Activated CD8-positive, alpha-beta T cell treated with anti-CD3 and anti-CD28 coated beads for 36 hours (primary cell): ENCODE measurements at regions not wholly inside any gene's neighbourhood (a gene's known extent, or its start where the extent isn't known, plus 50 kb on each side); places are given as distances from the start of the nearest gene placed in this dataset.

Experiments
- ATAC-seq: fragments of 200-7000 bp; cut with Tn5 transposase; one replicate; pipeline ENCODE4 v1.10.0; 2021; ENCODE audit warnings: mild to moderate bottlenecking, moderate library complexity
- CTCF ChIA-PET: fragments of 350-600 bp; sonication (Branson Sonifier 250); formaldehyde crosslinking; loops from one replicate; lab custom pipeline; 2021; ENCODE audit warnings: antibody characterized with exemption; lab: Charles Lee
- POLR2A ChIA-PET: fragments of 350-600 bp; sonication (Branson Sonifier 250); formaldehyde crosslinking; loops from one replicate; lab custom pipeline; 2021; ENCODE audit warnings: antibody characterized with exemption; lab: Charles Lee
- DNase-seq: peaks from one replicate; pipeline ENCODE4 v3.0.0-alpha.2; 2020
- H3K27ac Mint-ChIP-seq: one replicate; pipeline ENCODE4 v1.8.0; 2021; ENCODE audit warnings: mild to moderate bottlenecking, mixed read lengths
- H3K27me3 Mint-ChIP-seq: one replicate; pipeline ENCODE4 v1.8.0; 2021; ENCODE audit warnings: mixed read lengths
- H3K36me3 Mint-ChIP-seq: one replicate; pipeline ENCODE4 v1.8.0; 2021; ENCODE audit warnings: low read depth, mixed read lengths
- H3K4me1 Mint-ChIP-seq: one replicate; pipeline ENCODE4 v1.8.0; 2021; ENCODE audit warnings: low read depth, mixed read lengths
- H3K4me3 Mint-ChIP-seq: one replicate; pipeline ENCODE4 v1.8.0; 2021; ENCODE audit warnings: mild to moderate bottlenecking, moderate library complexity, mixed read lengths
- H3K9me3 Mint-ChIP-seq: one replicate; pipeline ENCODE4 v1.8.0; 2021; ENCODE audit warnings: mixed read lengths
- CTCF ChIP-seq: fragments of 200-600 bp; IDR thresholded peaks from one replicate; pipeline ENCODE4 v1.8.0; 2022; ENCODE audit warnings: antibody characterized with exemption, mild to moderate bottlenecking
- intact Hi-C: fragments of 100-400 bp; cut with micrococcal nuclease; formaldehyde crosslinking; loops from one replicate; pipeline ENCODE4 v1.10.0; 2022

DNA sequence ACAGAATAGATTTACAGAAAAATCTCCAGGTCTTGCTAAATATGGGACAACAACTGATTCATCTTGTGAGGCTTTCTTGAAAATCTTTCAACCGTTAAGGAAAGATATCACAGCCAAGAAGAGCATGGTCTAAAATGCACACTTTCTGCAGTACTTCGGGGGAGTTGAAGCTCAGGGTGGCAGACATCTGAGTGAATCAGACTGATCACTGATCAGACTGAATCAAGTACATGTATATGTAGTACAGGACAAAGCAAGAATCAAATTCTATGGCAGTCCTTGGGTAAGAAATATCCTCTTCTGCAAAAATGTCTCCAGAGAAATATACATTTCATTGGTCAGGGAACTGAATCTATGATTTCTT lies 212.4 kb upstream of the SPAG17 start:
- intact Hi-C loops: no loop called here
- Mint-ChIP-seq H3K36me3 (no peaks in the 10 kb centered on the region), H3K4me3 (no peak overlapping the region), H3K9me3 (no peaks in the 10 kb centered on the region), H3K27me3 (no peaks in the 10 kb centered on the region), H3K27ac (no peak overlapping the region), H3K4me1 (no peaks in the 10 kb centered on the region)
- ChIA-PET POLR2A (no interaction called here), CTCF (no interaction called here)
- TF ChIP-seq CTCF: no peak
- DNase-seq (no peak), ATAC-seq (no peak)

DNA sequence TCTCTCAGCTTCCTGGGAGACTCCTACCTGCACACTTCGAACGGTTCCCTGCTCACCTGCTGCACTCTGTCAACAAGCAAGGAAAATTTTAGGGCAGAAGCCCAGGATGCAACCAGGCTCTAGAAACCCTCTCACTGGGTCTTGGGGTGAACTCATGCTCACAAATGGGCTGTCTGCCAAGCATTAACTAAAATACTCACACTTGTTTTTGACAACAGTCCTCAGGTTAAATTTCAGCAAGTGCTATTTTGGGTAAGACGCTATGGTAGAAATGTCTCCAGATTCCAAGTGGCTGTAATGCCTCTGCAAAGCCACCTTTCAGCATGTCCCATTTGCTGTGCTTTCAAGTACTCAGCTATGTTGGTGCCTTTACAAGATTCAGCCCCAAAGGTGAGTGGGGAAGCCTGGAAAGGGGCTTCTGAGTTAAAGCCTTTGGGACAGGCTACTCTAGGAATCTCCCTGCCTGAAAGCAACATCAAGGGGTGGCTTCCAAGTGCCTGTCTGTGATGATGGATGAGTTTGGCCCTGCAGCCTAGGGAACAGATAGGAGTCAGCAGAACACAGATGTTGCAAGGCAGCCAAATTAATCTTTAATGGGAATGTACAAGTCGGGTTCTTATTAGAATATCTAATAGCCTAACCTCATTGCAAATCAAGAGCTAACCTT lies 211.9 kb upstream of the SPAG17 start:
- H3K27me3 Mint-ChIP-seq: no peaks in the 10 kb centered on the region
- H3K4me1 Mint-ChIP-seq: no peaks in the 10 kb centered on the region
- H3K27ac Mint-ChIP-seq: no peak overlapping the region
- no peak for TF ChIP-seq CTCF
- no peaks in the 10 kb centered on the region for H3K9me3 Mint-ChIP-seq
- DNase-seq: no peak
- POLR2A ChIA-PET: no interaction called here
- no peak for ATAC-seq
- CTCF ChIA-PET: no interaction called here
- intact Hi-C loops: no loop called here
- H3K36me3 Mint-ChIP-seq: no peaks in the 10 kb centered on the region
- no peak overlapping the region for H3K4me3 Mint-ChIP-seq

DNA sequence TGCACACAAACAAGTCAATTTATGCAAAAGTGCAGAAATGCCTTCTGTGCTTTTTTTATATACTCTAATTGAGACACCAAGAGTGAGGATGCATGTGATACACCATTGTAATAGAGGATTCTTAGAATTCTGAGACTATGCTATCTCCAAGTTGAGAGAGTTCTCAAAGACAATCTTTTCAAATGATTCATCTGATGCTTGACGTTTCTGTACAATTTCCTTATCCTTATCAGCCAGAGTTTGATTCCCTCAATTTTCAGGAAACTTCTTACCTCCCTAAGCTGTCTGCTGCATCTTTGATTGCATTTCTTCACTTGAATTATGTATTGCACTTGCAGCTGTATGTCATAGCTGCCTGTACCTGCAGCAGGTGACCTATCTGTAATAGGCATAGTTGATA lies 211.3 kb upstream of the SPAG17 start:
- no peak for TF ChIP-seq CTCF
- Mint-ChIP-seq H3K36me3 (no peaks in the 10 kb centered on the region), H3K4me3 (no peak overlapping the region), H3K4me1 (no peaks in the 10 kb centered on the region), H3K27ac (no peak overlapping the region), H3K27me3 (no peaks in the 10 kb centered on the region), H3K9me3 (no peaks in the 10 kb centered on the region)
- POLR2A ChIA-PET: no interaction called here
- DNase-seq: no peak
- CTCF ChIA-PET: no interaction called here
- ATAC-seq: no peak
- intact Hi-C loops: no loop called here

GRCh38 chr1:118395430-118395991 lies 210.5 kb upstream of the SPAG17 start:
- CTCF ChIA-PET: no interaction called here
- intact Hi-C loops: no loop called here
- Mint-ChIP-seq H3K27ac (no peak overlapping the region), H3K9me3 (no peaks in the 10 kb centered on the region), H3K4me3 (no peak overlapping the region), H3K4me1 (no peaks in the 10 kb centered on the region), H3K36me3 (no peaks in the 10 kb centered on the region), H3K27me3 (no peaks in the 10 kb centered on the region)
- ATAC-seq (no peak), DNase-seq (no peak)
- POLR2A ChIA-PET: no interaction called here
- TF ChIP-seq CTCF: no peak

DNA sequence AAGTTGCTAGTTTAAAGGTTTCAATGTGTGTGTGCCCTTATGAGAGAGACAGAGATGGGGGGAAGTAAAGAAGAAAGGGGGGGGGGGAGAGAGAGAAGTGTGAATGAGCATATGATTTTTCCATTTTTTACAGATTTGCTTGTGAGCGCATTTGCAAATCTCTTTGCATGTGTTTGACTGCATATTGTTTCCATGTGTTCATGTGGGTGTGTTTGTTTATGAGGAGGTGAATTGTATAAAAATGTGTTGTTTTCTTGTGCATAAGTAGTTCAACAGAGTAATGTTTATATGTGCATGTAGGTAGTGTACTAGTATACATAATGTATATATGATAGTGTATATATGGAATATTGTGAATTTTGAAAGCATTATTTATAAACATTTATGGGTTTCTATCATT lies 205.9 kb upstream of the SPAG17 start:
- ATAC-seq (no peak), DNase-seq (no peak)
- Mint-ChIP-seq H3K27ac (no peak overlapping the region), H3K9me3 (no peaks in the 10 kb centered on the region), H3K36me3 (no peaks in the 10 kb centered on the region), H3K4me1 (no peaks in the 10 kb centered on the region), H3K4me3 (no peak overlapping the region), H3K27me3 (no peaks in the 10 kb centered on the region)
- POLR2A ChIA-PET: no interaction called here
- TF ChIP-seq CTCF: no peak
- intact Hi-C loops: no loop called here
- CTCF ChIA-PET: no interaction called here
